PC-3 (cell line): ENCODE measurements at regions not wholly inside any gene's neighbourhood (a gene's known extent, or its start where the extent isn't known, plus 50 kb on each side); places are given as distances from the start of the nearest gene placed in this dataset.

Experiments
- CTCF ChIP-seq: fragments of 300-600 bp; sonication (generic); conservative IDR thresholded peaks from 2 replicates; pipeline ENCODE4 v1.5.1; 2017; ENCODE audit warnings: antibody characterized with exemption, low read depth, mild to moderate bottlenecking, low read length
- EZH2phosphoT487 ChIP-seq: fragments of 300-600 bp; sonication (generic); IDR thresholded peaks from 2 replicates; pipeline ENCODE4 v1.6.1; 2018; ENCODE audit warnings: mild to moderate bottlenecking, antibody characterized with exemption, low read length, borderline replicate concordance

- TF ChIP-seq EZH2phosphoT487 (no peak), CTCF (no peak)
Measured at GRCh38 chr10:56605051-56605450, 244.0 kb upstream of the ZWINT start.
